Fibroblast of mammary gland (primary cell): ENCODE measurements at regions not wholly inside any gene's neighbourhood (a gene's known extent, or its start where the extent isn't known, plus 50 kb on each side); places are given as distances from the start of the nearest gene placed in this dataset.
A peak's percentile ranks its signal among the peaks of the same experiment; 100 is the strongest.

Experiments used
- DNase-seq: peaks from one replicate; pipeline ENCODE4 v3.0.0-alpha.2; 2010; ENCODE audit warnings: low read depth
- H3K4me3 ChIP-seq: 2 replicates; pipeline ENCODE4 v1.5.1; 2011; ENCODE audit warnings: low read depth, mild to moderate bottlenecking, low read length, moderate library complexity; ENCODE audit not compliant: control insufficient read depth
- TF ChIP-seq, protein P1 (sequence below): conservative IDR thresholded peaks from 2 replicates; pipeline ENCODE4 v1.5.1; 2011; ENCODE audit warnings: low read depth, low read length, inconsistent platforms; ENCODE audit not compliant: control insufficient read depth, insufficient read depth

DNA sequence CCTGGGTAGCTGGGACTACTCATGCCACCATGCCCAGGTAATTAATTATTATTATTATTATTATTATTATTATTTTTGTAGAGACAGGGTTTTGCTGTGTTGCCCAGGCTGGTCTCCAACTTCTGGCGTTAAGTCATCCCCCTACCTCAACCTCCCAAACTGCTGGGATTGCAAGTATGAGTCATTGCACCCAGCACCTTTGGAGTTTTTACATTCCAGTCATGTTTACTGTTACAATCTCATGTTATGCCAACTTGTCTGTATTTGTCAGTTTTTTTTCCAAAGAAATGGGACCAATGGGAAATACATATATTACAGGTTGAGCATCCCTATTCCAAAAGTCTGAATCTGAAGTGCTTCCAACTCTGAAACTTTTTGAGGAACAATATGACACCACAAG lies 903.8 kb downstream of the SLC4A3 start:
- H3K4me3 ChIP-seq: no peak overlapping the region
- TF ChIP-seq, protein P1, sequence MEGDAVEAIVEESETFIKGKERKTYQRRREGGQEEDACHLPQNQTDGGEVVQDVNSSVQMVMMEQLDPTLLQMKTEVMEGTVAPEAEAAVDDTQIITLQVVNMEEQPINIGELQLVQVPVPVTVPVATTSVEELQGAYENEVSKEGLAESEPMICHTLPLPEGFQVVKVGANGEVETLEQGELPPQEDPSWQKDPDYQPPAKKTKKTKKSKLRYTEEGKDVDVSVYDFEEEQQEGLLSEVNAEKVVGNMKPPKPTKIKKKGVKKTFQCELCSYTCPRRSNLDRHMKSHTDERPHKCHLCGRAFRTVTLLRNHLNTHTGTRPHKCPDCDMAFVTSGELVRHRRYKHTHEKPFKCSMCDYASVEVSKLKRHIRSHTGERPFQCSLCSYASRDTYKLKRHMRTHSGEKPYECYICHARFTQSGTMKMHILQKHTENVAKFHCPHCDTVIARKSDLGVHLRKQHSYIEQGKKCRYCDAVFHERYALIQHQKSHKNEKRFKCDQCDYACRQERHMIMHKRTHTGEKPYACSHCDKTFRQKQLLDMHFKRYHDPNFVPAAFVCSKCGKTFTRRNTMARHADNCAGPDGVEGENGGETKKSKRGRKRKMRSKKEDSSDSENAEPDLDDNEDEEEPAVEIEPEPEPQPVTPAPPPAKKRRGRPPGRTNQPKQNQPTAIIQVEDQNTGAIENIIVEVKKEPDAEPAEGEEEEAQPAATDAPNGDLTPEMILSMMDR: no peak
- no peak for DNase-seq

- no peak overlapping the region for H3K4me3 ChIP-seq
- peak; percentile 57 for DNase-seq
- TF ChIP-seq, protein P1: peak; percentile 43
These were observed 906.1 kb downstream of the SLC4A3 start for GRCh38 chr2:220533485-220533884.

DNA sequence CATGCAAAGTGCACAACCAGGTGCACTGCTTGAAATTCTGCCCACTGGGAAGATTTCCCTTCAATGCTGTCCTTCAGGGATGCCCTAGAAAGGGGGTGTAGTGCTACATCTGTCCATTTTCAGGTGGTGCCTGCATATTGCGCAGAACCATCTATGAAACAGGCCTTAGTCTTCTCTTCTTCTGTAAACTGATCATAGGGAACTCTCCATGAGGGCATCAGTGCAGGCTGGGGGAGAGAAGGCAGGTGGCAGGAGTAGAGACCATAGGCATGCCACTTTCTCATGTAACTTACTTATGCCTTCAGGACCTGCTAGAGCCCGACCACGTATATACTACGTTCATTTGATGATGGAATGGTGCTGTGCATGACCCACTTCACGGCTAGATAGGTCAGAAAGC lies 912.1 kb downstream of the SLC4A3 start:
- no peak for DNase-seq
- no peak overlapping the region for H3K4me3 ChIP-seq
- TF ChIP-seq, protein P1: no peak

GRCh38 chr2:220544049-220544448 lies 916.6 kb downstream of the SLC4A3 start:
- H3K4me3 ChIP-seq: no peak overlapping the region
- TF ChIP-seq, protein P1: no peak
- DNase-seq: no peak

DNA sequence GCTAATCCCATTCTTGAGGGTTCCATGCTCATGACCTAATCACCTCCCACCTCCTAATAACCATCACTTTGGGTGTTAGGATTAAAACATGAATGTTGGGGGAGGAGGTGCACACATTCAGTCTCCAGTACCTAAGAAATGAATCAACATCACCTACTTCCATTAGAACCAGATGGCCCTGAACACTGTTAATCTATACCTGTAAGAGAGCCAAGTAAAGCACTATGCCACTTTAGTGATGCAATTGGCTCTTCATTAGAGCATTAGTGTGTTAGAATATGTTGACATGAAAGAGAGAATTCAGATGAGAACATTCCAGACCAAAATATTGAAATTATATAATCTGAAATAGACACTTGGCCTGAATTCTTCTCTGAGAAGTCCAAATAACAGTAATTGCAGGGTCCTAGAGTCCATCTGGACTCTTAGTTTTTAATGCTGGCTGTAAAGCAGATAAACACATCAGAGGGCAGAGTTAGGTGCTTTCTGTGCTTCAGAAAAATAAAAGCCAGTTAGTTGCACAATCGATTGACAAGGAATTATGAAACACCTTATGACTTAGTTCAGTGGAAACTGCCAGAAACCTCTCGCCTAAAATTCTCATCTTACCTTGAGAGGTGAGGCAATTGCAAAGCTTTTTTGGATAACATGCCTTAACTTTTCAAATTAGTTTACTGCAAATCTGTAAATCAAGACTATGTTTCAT lies 923.7 kb downstream of the SLC4A3 start:
- H3K4me3 ChIP-seq: no peak overlapping the region
- TF ChIP-seq, protein P1: no peak
- DNase-seq: no peak

GRCh38 chr2:220552790-220553535 lies 925.5 kb downstream of the SLC4A3 start:
- no peak for DNase-seq
- TF ChIP-seq, protein P1: no peak
- H3K4me3 ChIP-seq: no peak overlapping the region
